Mammary epithelial cell (primary cell): ENCODE measurements at regions not wholly inside any gene's neighbourhood (a gene's known extent, or its start where the extent isn't known, plus 50 kb on each side); places are given as distances from the start of the nearest gene placed in this dataset.

Experiments used
- CTCF ChIP-seq, 2 donors: IDR thresholded peaks in 1 of 2; conservative IDR thresholded peaks in 1 of 2; 2 replicates each; pipeline ENCODE4 v1.5.1; 2011 to 2012; ENCODE audit warnings: inconsistent platforms in 2 of 2, low read length in 2 of 2, mild to moderate bottlenecking in 2 of 2, control low read depth in 1 of 2, low read depth in 1 of 2; ENCODE audit not compliant: insufficient read depth in 1 of 2; ENCODE audit errors: extremely low read depth in 1 of 2
- EZH2 ChIP-seq: IDR thresholded peaks from 2 replicates; pipeline ENCODE4 v1.6.1; 2012; ENCODE audit warnings: low read length, inconsistent platforms, borderline replicate concordance

GRCh38 chr4:23105759-23106370 is 413.1 kb downstream of the GBA3 start:
- TF ChIP-seq CTCF (conservative IDR thresholded peaks at IDR 0.05 in 1 of 2, IDR thresholded peaks at IDR 0.05 in 1 of 2; ENCODE audit: extremely low read depth in 1 of 2, insufficient read depth in 1 of 2, low read depth in 1 of 2, low read length in 2 of 2) (no peak), EZH2 (no peak)
